ENCODE measurements at regions not wholly inside any gene's neighbourhood (a gene's known extent, or its start where the extent isn't known, plus 50 kb on each side); places are given as distances from the start of the nearest gene placed in this dataset.

DNA sequence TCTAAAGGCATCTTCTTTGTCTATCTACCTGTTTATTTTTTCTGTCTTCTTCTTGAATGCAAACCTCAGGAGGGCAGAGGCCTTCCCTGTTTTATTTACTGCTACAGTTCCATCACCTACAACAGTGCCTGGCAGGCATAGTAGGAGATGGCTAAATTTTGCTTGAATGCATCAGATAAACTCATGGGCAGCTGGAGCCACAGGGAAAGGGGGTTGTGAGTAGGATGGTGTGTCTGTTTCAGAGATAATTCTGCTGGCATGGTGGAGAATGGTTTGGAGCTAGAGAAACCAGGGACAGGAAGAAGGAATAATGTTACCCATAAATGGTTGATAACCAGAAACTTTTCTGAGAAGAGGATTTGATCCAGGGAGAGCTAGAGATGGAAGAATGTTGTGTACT lies 189.8 kb upstream of the BRINP1 start:
- POLR2A ChIA-PET = no interaction called here
- CTCF ChIA-PET = interaction anchor here (0.5 kb wide), 1 partner anchor 445 kb away, joined by 3 read pairs; no protein-coding TSS in a partner anchor

DNA sequence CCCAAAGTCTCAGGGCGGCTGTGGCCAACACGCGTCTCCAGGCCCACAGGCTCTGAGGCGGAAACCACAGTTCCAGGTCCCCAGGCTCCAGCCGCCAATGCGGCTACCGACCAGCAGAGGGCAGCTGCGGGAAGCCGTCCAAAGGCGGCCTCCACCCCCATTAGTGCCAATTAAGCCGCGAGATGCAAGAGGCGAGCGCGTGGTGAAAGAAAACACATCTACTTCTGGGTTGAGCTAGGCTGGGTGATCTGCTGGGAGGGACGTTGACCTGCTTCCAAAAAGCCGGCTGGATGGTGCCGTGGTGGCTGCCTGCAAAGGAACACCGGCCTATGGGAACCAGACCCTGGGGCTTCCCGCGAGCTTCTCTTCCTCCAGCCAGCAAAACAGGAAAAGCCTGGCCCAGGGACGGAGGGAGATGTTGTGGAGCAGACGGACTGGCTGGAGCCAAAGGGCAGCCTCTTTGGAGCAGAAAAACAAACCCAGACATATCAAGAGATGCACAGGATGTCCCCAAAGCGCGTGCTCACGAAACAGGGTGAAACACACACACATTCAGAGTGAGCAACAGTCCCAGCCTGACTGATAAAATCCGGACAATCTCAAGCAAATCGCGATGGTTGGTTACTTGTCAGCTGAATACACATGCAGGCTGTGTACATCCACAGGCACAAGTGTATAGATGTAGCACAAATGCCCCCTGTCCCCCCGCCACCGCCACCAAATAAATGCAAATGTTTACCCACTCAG lies 187.1 kb upstream of the BRINP1 start:
- CTCF ChIA-PET = no interaction called here

DNA sequence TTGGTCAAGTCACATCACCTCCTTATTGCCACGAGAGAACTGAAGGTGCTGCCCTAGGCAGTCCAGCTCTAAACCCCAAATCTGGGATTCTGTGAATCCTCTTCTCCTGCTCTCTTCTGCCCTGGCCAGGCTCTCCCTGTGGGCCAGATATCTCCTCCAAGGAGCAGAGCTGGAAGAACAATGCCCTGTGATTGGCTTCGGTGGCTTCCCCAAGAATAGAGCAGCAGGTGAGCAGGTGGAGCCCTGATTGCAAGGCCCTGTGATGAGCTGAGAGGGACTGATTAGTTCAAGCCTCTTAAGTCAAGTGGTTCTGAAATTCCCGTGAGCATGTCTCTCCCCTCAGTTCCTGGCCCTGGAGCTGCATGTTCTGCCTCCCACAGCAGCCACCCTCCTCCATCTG lies 175.3 kb upstream of the BRINP1 start:
- POLR2A ChIA-PET = no interaction called here
- CTCF ChIA-PET = no interaction called here

More for the DNA sequence above, 187.1 kb upstream of the BRINP1 start:
- POLR2A ChIA-PET = no interaction called here

DNA sequence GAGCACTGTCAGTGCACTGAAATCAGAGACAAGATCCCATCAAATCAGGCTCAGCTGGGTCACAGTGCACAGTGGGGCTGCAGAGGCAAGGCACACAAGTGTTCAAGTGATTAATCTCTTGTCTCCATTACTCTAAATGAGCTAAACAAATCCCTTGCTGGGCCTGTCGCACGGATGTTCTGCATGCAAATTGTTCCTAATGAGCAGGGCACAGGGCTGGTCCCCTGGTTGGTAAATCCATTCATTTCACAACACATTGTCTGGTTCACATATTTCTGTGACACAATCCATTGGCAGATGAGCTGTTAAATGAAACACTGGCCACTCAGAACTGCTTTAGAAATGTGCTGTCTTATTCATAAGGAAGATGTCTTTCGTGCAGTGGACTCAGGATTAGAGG lies 167.9 kb upstream of the BRINP1 start:
- ChIA-PET CTCF (no interaction called here), POLR2A (no interaction called here)

DNA sequence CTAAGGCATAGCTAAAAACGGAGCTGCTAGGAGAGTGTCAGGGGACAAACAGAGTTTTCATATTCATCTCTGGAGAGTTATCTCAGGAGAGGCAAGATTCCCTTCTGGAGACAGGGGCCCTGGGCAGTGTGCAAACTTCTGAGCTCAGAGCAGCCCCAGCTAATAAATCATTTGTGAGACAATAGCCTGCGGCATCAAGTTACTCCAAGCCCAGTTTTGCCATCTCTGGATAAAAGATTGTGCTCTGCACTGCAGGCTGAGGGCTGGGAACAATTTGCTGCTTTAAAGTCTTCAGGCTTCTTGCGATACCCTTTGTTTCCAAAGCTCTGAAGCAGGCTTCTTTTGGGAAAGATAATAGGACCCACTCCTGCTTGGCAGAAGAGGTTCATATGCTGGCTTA lies 164.3 kb upstream of the BRINP1 start:
- CTCF ChIA-PET = no interaction called here
- POLR2A ChIA-PET = no interaction called here

DNA sequence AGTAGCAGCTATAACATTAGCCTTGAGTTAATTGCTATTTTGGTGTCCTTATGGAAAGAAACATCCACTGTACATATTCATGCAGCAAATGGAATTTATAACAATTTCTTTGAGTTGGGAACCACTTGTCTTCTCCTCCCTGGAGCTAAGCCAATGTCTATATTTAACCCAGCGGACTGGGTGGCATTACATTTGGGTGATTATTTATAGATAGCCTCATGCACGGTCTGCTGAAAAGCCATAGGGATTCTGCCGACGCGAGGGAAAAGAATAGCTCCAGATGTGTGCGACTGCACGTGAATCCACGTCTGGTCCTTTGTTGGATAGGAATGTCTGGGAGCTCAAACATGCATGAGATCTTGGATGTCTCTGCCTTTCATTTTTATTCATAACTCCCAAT lies 157.5 kb upstream of the BRINP1 start:
- ChIA-PET POLR2A (no interaction called here), CTCF (no interaction called here)

GRCh38 chr9:119523508-119523907 lies 154.3 kb upstream of the BRINP1 start:
- POLR2A ChIA-PET = no interaction called here
- CTCF ChIA-PET = no interaction called here

DNA sequence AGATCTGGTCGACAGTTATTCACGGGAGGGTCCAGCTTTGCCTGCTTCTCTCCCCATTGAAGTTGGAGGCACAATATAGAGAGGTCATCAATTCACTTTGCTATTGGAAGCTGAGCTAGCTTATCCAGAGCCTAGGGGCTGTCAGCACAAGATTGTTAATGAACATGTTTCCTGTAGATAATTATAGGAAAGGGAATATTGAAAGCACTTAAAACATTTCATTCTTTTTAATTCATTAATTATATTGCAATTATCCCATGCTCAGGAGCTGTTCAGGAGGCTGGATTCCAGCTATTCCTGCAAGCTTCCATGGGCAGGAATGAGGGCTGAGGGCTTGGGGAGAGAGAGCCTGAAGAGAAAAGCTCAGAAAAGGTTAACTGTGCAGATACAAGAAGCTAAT lies 153.1 kb upstream of the BRINP1 start:
- CTCF ChIA-PET = no interaction called here
- POLR2A ChIA-PET = no interaction called here

DNA sequence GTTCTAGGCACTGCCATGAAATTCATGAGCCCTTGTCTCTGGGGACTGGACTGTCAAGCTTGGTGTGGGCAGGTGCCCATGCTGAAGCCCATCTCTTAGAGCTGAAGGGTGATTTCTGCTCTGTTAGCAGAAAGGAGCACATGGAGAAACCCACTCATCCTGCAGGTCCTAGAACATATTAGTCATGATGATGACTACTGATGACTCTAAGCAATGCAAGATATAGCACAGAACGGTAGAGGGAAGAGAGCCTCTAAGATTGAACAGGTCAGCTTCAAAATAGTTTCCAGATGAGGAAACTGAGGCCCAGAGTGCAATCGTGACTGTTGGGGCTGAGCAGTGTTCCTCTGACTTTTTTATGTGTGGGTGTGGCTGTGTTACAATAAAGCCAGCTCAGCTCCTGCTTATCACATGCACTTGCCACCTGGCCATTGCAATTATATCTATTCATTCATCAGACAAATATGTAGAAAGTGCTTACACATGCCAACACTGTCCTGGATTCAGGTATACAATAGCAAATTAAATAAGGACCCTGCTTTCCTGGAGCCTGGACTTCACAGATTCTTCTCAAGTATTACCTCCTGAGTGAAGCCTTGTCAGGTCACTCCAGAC lies 140.2 kb upstream of the BRINP1 start:
- ChIA-PET CTCF (no interaction called here), POLR2A (no interaction called here)

GRCh38 chr9:119501374-119501773 lies 132.1 kb upstream of the BRINP1 start:
- CTCF ChIA-PET = no interaction called here
- POLR2A ChIA-PET = no interaction called here

DNA sequence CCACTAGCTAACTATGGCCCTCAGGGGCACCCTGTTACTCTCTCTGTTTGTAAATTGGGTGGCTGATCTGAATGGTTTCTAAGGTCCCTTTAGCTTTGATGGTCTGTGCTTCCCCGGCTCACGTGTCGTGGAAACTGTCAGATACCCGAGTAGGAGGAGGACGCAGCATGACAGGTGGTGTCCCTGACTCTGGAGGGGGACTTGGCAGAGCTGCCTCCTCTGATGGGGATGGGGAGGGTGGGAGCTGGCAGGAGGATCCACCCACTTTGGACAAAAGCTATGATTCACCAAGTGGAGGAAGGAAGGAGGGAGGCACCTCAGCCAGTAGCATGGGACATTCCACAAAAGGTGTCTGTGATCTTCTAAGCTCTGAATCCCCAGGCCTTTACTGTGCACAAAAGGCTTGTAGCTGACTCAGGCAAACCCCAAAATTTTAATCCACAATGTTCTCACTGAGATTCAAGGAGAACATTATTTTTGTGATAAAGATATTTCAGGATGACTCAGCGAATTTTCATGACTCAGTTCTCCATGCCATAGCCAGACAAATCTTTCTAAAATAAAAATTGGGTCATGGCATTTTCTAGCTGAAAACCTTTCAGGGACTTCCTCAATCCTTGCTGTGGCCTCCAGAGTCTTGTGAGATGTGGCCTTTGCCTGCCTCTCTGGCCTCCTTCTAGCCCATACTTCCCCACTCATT lies 131.0 kb upstream of the BRINP1 start:
- ChIA-PET CTCF (no interaction called here), POLR2A (no interaction called here)

DNA sequence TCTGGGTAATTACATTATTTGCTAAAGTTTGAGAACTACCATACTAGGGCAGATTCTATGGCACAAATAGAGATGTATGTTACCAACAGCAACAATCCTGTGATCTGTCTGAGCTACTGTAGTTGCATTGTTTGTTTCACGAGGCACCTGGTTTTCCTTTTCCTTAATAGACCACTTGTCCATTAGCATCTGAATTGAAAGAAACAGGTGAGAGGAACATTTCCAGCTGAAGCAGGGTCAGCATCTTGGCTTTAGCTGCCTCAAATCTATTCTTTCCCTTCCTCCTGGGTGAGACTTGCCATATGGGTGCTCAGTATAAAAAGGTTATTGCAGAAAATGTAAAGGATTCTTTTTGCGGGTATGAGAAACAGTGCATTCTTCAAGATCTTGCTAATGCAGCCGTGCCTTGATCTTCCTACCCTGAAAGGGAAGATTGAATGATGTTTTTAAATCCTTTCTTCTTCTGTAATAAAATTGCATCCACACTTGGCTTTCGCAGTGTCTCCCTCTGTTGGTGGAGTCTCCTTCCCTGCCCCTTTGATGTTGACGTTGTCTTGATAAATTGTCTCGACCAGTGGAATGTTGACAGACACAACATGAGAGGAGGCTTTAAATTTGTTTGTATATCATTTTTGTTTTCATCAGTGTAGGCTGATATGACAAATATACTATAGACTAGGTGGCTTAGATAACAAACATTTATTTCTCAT lies 118.0 kb upstream of the BRINP1 start:
- CTCF ChIA-PET = no interaction called here
- POLR2A ChIA-PET = no interaction called here

GRCh38 chr9:119483153-119483552 lies 113.9 kb upstream of the BRINP1 start:
- ChIA-PET POLR2A (no interaction called here), CTCF (no interaction called here)

DNA sequence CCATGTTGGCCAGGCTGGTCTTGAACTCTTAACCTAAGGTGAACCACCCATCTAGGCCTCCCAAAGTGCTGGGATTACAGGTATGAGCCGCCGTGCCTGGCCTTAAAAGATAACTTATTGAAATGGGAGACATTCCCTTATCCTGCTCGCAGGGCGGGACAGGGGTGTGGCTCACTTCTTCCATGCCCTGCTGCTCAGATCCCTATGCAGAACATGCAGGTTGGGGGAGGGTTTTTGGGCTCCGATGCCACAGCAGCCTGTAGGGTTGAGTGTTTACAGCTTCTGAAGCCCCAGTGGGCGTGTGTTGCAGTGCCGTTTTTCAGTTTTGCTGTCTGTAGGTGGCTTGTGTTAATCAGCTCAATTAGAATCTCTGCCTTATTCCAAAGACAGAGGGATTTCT lies 108.0 kb upstream of the BRINP1 start:
- ChIA-PET POLR2A (no interaction called here), CTCF (no interaction called here)

DNA sequence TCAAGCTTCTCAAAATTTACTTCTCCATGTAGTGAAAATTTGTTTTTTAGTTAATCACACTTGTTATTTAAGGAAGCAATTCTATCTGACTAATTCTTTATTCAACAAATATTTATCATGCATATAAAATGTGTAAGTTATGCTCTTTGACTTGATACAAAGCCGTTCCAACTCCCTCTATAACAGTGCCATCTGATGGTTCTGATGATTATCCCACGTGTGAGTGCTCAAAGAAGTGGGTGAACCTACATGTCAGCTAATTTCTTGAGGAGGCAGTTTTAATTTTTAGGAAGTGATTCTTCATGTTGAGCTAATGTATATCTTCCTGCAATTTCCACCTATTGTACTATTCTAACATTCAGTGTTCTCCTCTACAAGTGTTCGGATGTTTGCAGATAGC lies 88.8 kb upstream of the BRINP1 start:
- POLR2A ChIA-PET = no interaction called here
- CTCF ChIA-PET = no interaction called here

DNA sequence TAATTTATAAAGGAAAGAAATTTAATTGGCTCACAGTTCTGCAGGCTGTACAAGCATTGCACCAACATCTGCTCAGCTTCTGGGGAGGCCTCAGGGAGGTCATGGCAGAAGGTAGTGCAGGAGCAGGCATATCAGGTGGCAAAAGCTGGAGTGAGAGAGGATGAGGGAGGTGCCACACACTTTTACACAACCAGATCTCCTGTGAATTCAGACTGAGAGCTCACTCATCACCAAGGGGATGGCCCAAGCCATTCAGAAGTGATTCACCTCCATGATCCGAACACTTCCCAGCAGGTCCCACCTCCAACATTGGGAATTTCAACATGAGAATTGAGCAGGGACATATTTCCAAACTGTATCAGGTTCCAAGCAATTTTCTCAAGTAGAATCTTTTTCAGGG lies 84.7 kb upstream of the BRINP1 start:
- CTCF ChIA-PET = no interaction called here
- POLR2A ChIA-PET = no interaction called here

GRCh38 chr9:119453490-119453911 lies 84.3 kb upstream of the BRINP1 start:
- POLR2A ChIA-PET = no interaction called here

GRCh38 chr9:119451426-119451825 lies 82.2 kb upstream of the BRINP1 start:
- CTCF ChIA-PET = no interaction called here
- POLR2A ChIA-PET = no interaction called here

More at GRCh38 chr9:119453490-119453911, 84.3 kb upstream of the BRINP1 start:
- CTCF ChIA-PET = no interaction called here

DNA sequence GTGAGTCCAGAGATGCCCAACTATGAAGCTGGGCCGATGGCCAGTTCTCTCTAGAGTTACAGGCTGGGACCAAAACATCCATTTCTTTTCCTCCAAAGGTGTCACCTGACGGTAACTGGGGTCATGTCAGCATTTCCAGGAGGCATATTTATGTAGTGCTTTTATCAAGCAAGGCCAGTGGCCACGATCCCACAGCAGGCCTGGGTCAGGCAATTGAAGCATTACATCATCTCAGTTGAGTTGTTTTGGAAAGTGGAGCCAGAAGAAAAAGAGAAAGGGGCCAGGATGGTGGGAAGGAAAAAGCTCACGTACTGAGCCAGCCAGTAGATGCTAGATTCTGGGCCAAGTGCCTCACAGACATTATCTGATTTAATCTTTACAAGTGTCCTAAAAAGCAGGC lies 73.9 kb upstream of the BRINP1 start:
- CTCF ChIA-PET = no interaction called here
- POLR2A ChIA-PET = no interaction called here

GRCh38 chr9:119441832-119442231 lies 72.6 kb upstream of the BRINP1 start:
- CTCF ChIA-PET = no interaction called here
- POLR2A ChIA-PET = no interaction called here

DNA sequence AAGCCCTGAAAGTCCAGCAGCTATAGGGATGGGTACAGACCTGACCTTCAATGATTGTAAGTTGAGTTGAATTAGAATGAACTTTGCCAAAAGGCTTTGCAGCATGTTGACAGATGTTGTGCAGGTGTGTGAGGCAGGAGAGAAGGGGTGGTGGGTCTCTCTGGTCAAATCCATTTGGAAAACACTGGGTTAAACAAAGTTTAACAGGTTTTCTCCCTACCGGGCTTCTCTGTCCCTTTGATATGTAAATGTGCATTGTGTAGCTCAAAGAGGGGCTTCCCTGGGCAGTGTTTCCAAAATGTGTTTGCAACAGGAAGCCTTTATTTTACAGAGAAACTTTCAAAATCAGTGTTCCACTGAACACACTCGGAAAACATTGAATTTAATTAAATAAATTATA lies 72.1 kb upstream of the BRINP1 start:
- CTCF ChIA-PET = no interaction called here
- POLR2A ChIA-PET = no interaction called here

All from activated CD8-positive, alpha-beta memory T cell treated with anti-CD3 and anti-CD28 coated beads for 36 hours (primary cell).